ENCODE measurements at regions not wholly inside any gene's neighbourhood (a gene's known extent, or its start where the extent isn't known, plus 50 kb on each side); places are given as distances from the start of the nearest gene placed in this dataset.
"Not testable (repeated sequence)": the region's sequence is repeated elsewhere in the genome, so short reads cannot be mapped to it uniquely, and the experiment has no call there.

GRCh38 chr1:204785023-204785422 lies 85.6 kb upstream of the NFASC start:
- H2BK120ac ChIP-seq (ENCODE audit: low read depth, low read length); H2AFZ ChIP-seq (replicated peaks; ENCODE audit: low read length, poor library complexity); H3K27me3 ChIP-seq (ENCODE audit: control insufficient read depth, insufficient read depth, low read length); H3K27ac ChIP-seq (ENCODE audit: insufficient read depth, low read length); intact Hi-C loops (cut with micrococcal nuclease); dilution Hi-C loops (cut with HindIII; ENCODE audit: low sequenced_read_pairs, unreplicated experiment); H2BK15ac ChIP-seq (ENCODE audit: low read depth, low read length); H3K4ac ChIP-seq (ENCODE audit: low read depth, low read length); H3K14ac ChIP-seq (replicated peaks; ENCODE audit: low read depth, low read length); H4K91ac ChIP-seq (ENCODE audit: insufficient read depth, low read depth, low read length); H2AK9ac ChIP-seq (replicated peaks; ENCODE audit: low read depth, low read length, poor library complexity); H3K79me1 ChIP-seq (ENCODE audit: low read depth in 1 of 2, low read length in 2 of 2); H3K36me3 ChIP-seq (ENCODE audit: control insufficient read depth, insufficient read depth, low read length); H4K5ac ChIP-seq (ENCODE audit: low read depth, low read length); H2BK5ac ChIP-seq (ENCODE audit: low read depth, low read length, poor library complexity, severe bottlenecking); POLR2A ChIA-PET (ENCODE audit: unreplicated experiment); H3K56ac ChIP-seq (ENCODE audit: extremely low read depth, insufficient read depth, low read length); H4K8ac ChIP-seq (ENCODE audit: low read depth in 2 of 2, low read length in 2 of 2); H3K9ac ChIP-seq (ENCODE audit: low read depth, low read length); H3K9me1 ChIP-seq (ENCODE audit: insufficient read depth, low read length); H4K20me1 ChIP-seq (ENCODE audit: insufficient read depth, low read length); H3K18ac ChIP-seq (ENCODE audit: low read depth, low read length); H2AK5ac ChIP-seq (ENCODE audit: low read depth, low read length); H2BK20ac ChIP-seq (ENCODE audit: low read depth, low read length); H3K9me3 ChIP-seq (ENCODE audit: control insufficient read depth, insufficient read depth, low read length); H3K4me1 ChIP-seq (ENCODE audit: control insufficient read depth, insufficient read depth, low read length); H3K4me2 ChIP-seq (ENCODE audit: low read depth, low read length); in situ Hi-C loops (cut with MboI; ENCODE audit: low sequenced_read_pairs); DNase-seq; H3K23ac ChIP-seq (ENCODE audit: low read depth, low read length); BruUV-seq (replicated peaks); ATAC-seq (ENCODE audit: low read depth); H3K4me3 ChIP-seq (ENCODE audit: insufficient read depth, low read depth, low read length): not testable (repeated sequence)
- WGBS, 2 experiments (ENCODE audit: extremely low coverage in 2 of 2, insufficient read length in 1 of 2): no CpG with 5 or more reads among the region's 4 CpGs
- CTCF ChIA-PET: interaction anchor here (1.2 kb wide), 1 partner anchor 22 kb away, joined by 5 read pairs; no protein-coding TSS in a partner anchor

Data from IMR-90 (cell line).